ENCODE measurements at regions not wholly inside any gene's neighbourhood (a gene's known extent, or its start where the extent isn't known, plus 50 kb on each side); places are given as distances from the start of the nearest gene placed in this dataset.

GRCh38 chr14:97056086-97056485 is 258.9 kb downstream of the VRK1 start:
- H3K9me3 ChIP-seq, result no peaks in the 10 kb centered on the region
- H3K27ac ChIP-seq, result no peak overlapping the region
- no peak overlapping the region for H3K4me3 ChIP-seq
- DNase-seq, result no peak
- no peaks in the 10 kb centered on the region for H3K36me3 ChIP-seq
- H3K27me3 ChIP-seq, result no peaks in the 10 kb centered on the region
- no peak for TF ChIP-seq CTCF (IDR thresholded peaks at IDR 0.05)
- intact Hi-C loops (cut with DNase I; ENCODE audit: low total_unique reads), result no loop called here
- H3K4me1 ChIP-seq, result no peaks in the 10 kb centered on the region

- TF ChIP-seq CTCF (IDR thresholded peaks at IDR 0.05), result no peak
- no peaks in the 10 kb centered on the region for H3K36me3 ChIP-seq
- intact Hi-C loops (cut with DNase I; ENCODE audit: low total_unique reads), result no loop called here
- H3K4me3 ChIP-seq, result no peak overlapping the region
- H3K9me3 ChIP-seq, result no peaks in the 10 kb centered on the region
- H3K27me3 ChIP-seq, result no peaks in the 10 kb centered on the region
- DNase-seq, result no peak
- no peaks in the 10 kb centered on the region for H3K4me1 ChIP-seq
- H3K27ac ChIP-seq, result no peak overlapping the region
Measured at GRCh38 chr14:97057238-97058073, 260.3 kb downstream of the VRK1 start.

GRCh38 chr14:97058074-97058467 is 260.9 kb downstream of the VRK1 start:
- Histone ChIP-seq H3K4me1 (no peaks in the 10 kb centered on the region), H3K4me3 (no peak overlapping the region), H3K36me3 (no peaks in the 10 kb centered on the region), H3K27me3 (no peaks in the 10 kb centered on the region), H3K27ac (no peak overlapping the region), H3K9me3 (no peaks in the 10 kb centered on the region)
- TF ChIP-seq CTCF (IDR thresholded peaks at IDR 0.05), result no peak
- intact Hi-C loops (cut with DNase I; ENCODE audit: low total_unique reads), result no loop called here
- DNase-seq, result no peak

- no peaks in the 10 kb centered on the region for H3K27me3 ChIP-seq
- TF ChIP-seq CTCF (IDR thresholded peaks at IDR 0.05), result no peak
- no peak overlapping the region for H3K27ac ChIP-seq
- H3K4me3 ChIP-seq, result no peak overlapping the region
- no peaks in the 10 kb centered on the region for H3K36me3 ChIP-seq
- DNase-seq, result no peak
- H3K9me3 ChIP-seq, result no peaks in the 10 kb centered on the region
- no peaks in the 10 kb centered on the region for H3K4me1 ChIP-seq
- intact Hi-C loops (cut with DNase I; ENCODE audit: low total_unique reads), result no loop called here
Measured at GRCh38 chr14:97058589-97058988, 261.4 kb downstream of the VRK1 start.

- no peaks in the 10 kb centered on the region for H3K27me3 ChIP-seq
- no peak overlapping the region for H3K27ac ChIP-seq
- H3K9me3 ChIP-seq, result no peaks in the 10 kb centered on the region
- H3K4me3 ChIP-seq, result no peak overlapping the region
- H3K36me3 ChIP-seq, result no peaks in the 10 kb centered on the region
- TF ChIP-seq CTCF (IDR thresholded peaks at IDR 0.05), result no peak
- peak; percentile 42 to 71 for DNase-seq
- no peaks in the 10 kb centered on the region for H3K4me1 ChIP-seq
- intact Hi-C loops (cut with DNase I; ENCODE audit: low total_unique reads), result no loop called here
Measured at GRCh38 chr14:97061198-97061597, 264.0 kb downstream of the VRK1 start.
